ENCODE measurements at regions not wholly inside any gene's neighbourhood (a gene's known extent, or its start where the extent isn't known, plus 50 kb on each side); places are given as distances from the start of the nearest gene placed in this dataset.
"Not testable (repeated sequence)": the region's sequence is repeated elsewhere in the genome, so short reads cannot be mapped to it uniquely, and the experiment has no call there.

GRCh38 chr7:85682833-85683620, 496.2 kb upstream of the SEMA3D start:
- H3K27ac ChIP-seq, result no peak overlapping the region
- WGBS, 5 donors, result 42 to 70% (median 58%) methylated on average over 1 of the region's 1 CpG
- no peaks in the 10 kb centered on the region for H3K27me3 ChIP-seq
- H3K9me3 ChIP-seq, result peaks cover 0 to 5% (median 0%) of the 10 kb centered on the region in 4 donors
- intact Hi-C loops (cut with DNase I; ENCODE audit: low total_unique reads), result no loop called here
- H3K4me3 ChIP-seq, result no peak overlapping the region
- no peaks in the 10 kb centered on the region for H3K4me1 ChIP-seq
- TF ChIP-seq POLR2A (IDR thresholded peaks at IDR 0.05) (no peak), EP300 (IDR thresholded peaks at IDR 0.05) (no peak), POLR2AphosphoS5 (IDR thresholded peaks at IDR 0.05) (no peak), CTCF (IDR thresholded peaks at IDR 0.05) (no peak)
- DNase-seq, result peak in 1 of 2 donors; percentile 18
- H3K36me3 ChIP-seq, result no peaks in the 10 kb centered on the region

- WGBS, 5 donors, result 45 to 100% (median 71%) methylated on average over 2 of the region's 2 CpGs
- Histone ChIP-seq H3K9me3 (peaks cover 0 to 5% (median 0%) of the 10 kb centered on the region in 4 donors), H3K27ac (no peak overlapping the region), H3K27me3 (no peaks in the 10 kb centered on the region), H3K36me3 (no peaks in the 10 kb centered on the region), H3K4me1 (no peaks in the 10 kb centered on the region), H3K4me3 (no peak overlapping the region)
- intact Hi-C loops (cut with DNase I; ENCODE audit: low total_unique reads), result no loop called here
- DNase-seq, result no peak
- TF ChIP-seq POLR2AphosphoS5 (IDR thresholded peaks at IDR 0.05), result no peak
- TF ChIP-seq POLR2A (IDR thresholded peaks at IDR 0.05), result no peak
- TF ChIP-seq EP300 (IDR thresholded peaks at IDR 0.05), result no peak
- no peak for TF ChIP-seq CTCF (IDR thresholded peaks at IDR 0.05)
Measured at GRCh38 chr7:85681241-85681640, 494.4 kb upstream of the SEMA3D start.

GRCh38 chr7:85675093-85675492, 488.2 kb upstream of the SEMA3D start:
- WGBS, 5 donors, result 91 to 98% (median 94%) methylated on average over 2 of the region's 2 CpGs
- H3K4me3 ChIP-seq; H3K27ac ChIP-seq; DNase-seq; intact Hi-C loops (cut with DNase I; ENCODE audit: low total_unique reads); H3K36me3 ChIP-seq; H3K4me1 ChIP-seq; H3K9me3 ChIP-seq; H3K27me3 ChIP-seq: not testable (repeated sequence)

- Histone ChIP-seq H3K27me3 (no peaks in the 10 kb centered on the region), H3K27ac (no peak overlapping the region), H3K9me3 (no peaks in the 10 kb centered on the region), H3K4me3 (no peak overlapping the region), H3K4me1 (no peaks in the 10 kb centered on the region), H3K36me3 (no peaks in the 10 kb centered on the region)
- intact Hi-C loops (cut with DNase I; ENCODE audit: low total_unique reads), result no loop called here
- no peak for TF ChIP-seq EP300 (IDR thresholded peaks at IDR 0.05)
- TF ChIP-seq POLR2AphosphoS5 (IDR thresholded peaks at IDR 0.05), result no peak
- TF ChIP-seq CTCF (IDR thresholded peaks at IDR 0.05), result no peak
- TF ChIP-seq POLR2A (IDR thresholded peaks at IDR 0.05), result no peak
- no peak for DNase-seq
- 68 to 79% (median 71%) methylated on average over 2 of the region's 2 CpGs for WGBS, 5 donors
Measured at GRCh38 chr7:85673876-85674275, 487.0 kb upstream of the SEMA3D start.

- no peak overlapping the region for H3K4me3 ChIP-seq
- 76 to 86% (median 86%) methylated on average over 3 of the region's 3 CpGs for WGBS, 5 donors
Measured at GRCh38 chr7:85669225-85669624, 482.4 kb upstream of the SEMA3D start.

More at GRCh38 chr7:85669225-85669624, 482.4 kb upstream of the SEMA3D start:
- no peaks in the 10 kb centered on the region for H3K36me3 ChIP-seq
- intact Hi-C loops (cut with DNase I; ENCODE audit: low total_unique reads), result no loop called here
- H3K27me3 ChIP-seq, result no peaks in the 10 kb centered on the region
- H3K4me1 ChIP-seq, result no peaks in the 10 kb centered on the region
- no peak for DNase-seq
- H3K27ac ChIP-seq, result no peak overlapping the region
- H3K9me3 ChIP-seq, result no peaks in the 10 kb centered on the region
- no peak for TF ChIP-seq EP300 (IDR thresholded peaks at IDR 0.05)
